Esophagus squamous epithelium (tissue), 4 donors: ENCODE measurements at regions not wholly inside any gene's neighbourhood (a gene's known extent, or its start where the extent isn't known, plus 50 kb on each side); places are given as distances from the start of the nearest gene placed in this dataset.

Source experiments
- CTCF ChIP-seq, 6 experiments: fragments of 450-650 bp in 4 of 6; fragments of 200-600 bp in 2 of 6; sonication (generic) in 2 of 6; IDR thresholded peaks; one replicate each; pipeline ENCODE4 v1.5.1; 2016 to 2019; ENCODE audit warnings: antibody characterized with exemption in 6 of 6, mild to moderate bottlenecking in 4 of 6, moderate library complexity in 4 of 6
- POLR2A ChIP-seq, 4 donors: fragments of 450-650 bp; IDR thresholded peaks; one replicate each; pipeline ENCODE4 v1.6.1; 2017; ENCODE audit warnings: antibody characterized with exemption in 4 of 4, mild to moderate bottlenecking in 4 of 4, moderate library complexity in 3 of 4

DNA sequence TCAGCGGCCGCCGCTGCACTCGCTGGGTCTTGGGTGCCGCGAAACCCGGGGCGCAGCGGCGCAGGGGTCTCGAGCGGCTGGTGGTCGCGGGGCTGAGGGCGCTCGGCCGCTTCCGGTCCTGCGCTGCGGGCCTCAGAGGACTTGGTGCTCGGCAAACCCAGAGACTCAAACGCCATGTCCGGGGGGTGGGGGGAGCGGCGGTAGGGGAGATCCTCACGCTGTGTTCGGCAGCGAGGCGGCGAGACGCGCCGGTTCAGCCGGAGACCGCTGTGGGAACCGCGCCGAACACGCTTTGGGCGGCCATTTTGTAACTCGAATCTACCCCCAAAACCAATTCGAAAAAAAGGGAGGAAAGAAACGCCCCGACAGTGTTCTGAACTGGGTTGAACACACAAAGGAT, 317.5 kb upstream of the CDH18 start:
- no peak for TF ChIP-seq CTCF (IDR thresholded peaks at IDR 0.05)
- no peak for TF ChIP-seq POLR2A (IDR thresholded peaks at IDR 0.05)
